Activated naive CD8-positive, alpha-beta T cell treated with anti-CD3 and anti-CD28 coated beads, Interleukin-2, amount 50 U/mL, for 24 hours (primary cell): ENCODE measurements at regions not wholly inside any gene's neighbourhood (a gene's known extent, or its start where the extent isn't known, plus 50 kb on each side); places are given as distances from the start of the nearest gene placed in this dataset.
"Not testable (repeated sequence)": the region's sequence is repeated elsewhere in the genome, so short reads cannot be mapped to it uniquely, and the experiment has no call there.

Experiments used
- ATAC-seq: fragments of 150-1000 bp; cut with Tn5 transposase; one replicate; pipeline ENCODE4 v1.10.0; 2021
- DNase-seq: peaks from one replicate; pipeline ENCODE4 v3.0.0; 2021
- H3K27ac Mint-ChIP-seq: one replicate; pipeline ENCODE4 v1.8.0; 2021; ENCODE audit warnings: mild to moderate bottlenecking, mixed read lengths
- H3K27me3 Mint-ChIP-seq: one replicate; pipeline ENCODE4 v1.8.0; 2021; ENCODE audit warnings: mixed read lengths
- H3K36me3 Mint-ChIP-seq: one replicate; pipeline ENCODE4 v1.8.0; 2021; ENCODE audit warnings: low read depth, mixed read lengths
- H3K4me1 Mint-ChIP-seq: one replicate; pipeline ENCODE4 v1.8.0; 2021; ENCODE audit warnings: mixed read lengths
- H3K4me3 Mint-ChIP-seq: one replicate; pipeline ENCODE4 v1.8.0; 2021; ENCODE audit warnings: mild to moderate bottlenecking, moderate library complexity, mixed read lengths
- H3K9me3 Mint-ChIP-seq: one replicate; pipeline ENCODE4 v1.8.0; 2021; ENCODE audit warnings: mixed read lengths

DNA sequence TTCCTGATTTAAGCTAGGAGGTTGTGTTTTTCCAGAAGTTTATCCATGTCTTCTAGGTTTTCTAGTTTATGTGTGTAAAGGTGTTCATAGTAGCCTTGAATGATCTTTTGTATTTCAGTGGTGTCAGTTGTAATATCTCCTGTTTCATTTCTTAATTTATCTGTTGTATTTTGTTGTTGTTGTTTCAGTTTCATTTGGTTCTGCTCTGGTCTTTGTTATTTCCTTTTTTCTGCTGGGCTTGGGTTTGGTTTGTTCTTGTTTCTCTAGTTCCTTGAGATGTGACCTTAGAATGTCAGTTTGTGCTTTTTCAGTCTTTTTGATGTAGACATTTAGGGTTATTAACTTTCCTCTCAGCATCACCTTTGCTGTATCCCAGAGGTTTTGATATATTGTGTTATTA lies 62.8 kb downstream of the SCP2D1 start:
- H3K9me3 Mint-ChIP-seq = peaks cover 18% of the 10 kb centered on the region
- not testable (repeated sequence) for H3K4me3 Mint-ChIP-seq, ATAC-seq, H3K36me3 Mint-ChIP-seq, H3K27ac Mint-ChIP-seq, DNase-seq, H3K4me1 Mint-ChIP-seq, H3K27me3 Mint-ChIP-seq

DNA sequence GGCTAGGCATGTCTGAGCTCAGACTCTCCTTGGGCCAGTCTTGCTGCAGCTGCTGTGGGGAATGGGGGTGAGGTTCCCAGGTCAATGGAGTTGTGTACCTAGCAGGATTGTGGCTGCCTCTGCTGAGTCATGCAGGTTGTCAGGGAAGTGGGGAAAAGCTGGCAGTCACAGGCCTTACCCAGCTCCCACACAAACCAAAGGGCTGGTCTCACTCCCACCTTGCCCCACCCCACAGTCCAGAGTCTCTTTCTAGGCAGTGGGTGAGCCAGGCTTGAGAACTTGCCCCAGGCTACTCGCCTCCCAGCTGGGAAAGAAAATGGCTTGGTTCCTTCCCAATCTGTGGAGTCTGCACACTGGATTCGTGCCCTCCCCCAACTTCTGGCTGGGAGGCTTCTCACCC lies 65.7 kb downstream of the SCP2D1 start:
- DNase-seq (no peak), ATAC-seq (no peak)
- Mint-ChIP-seq H3K4me1 (no peaks in the 10 kb centered on the region), H3K36me3 (no peaks in the 10 kb centered on the region), H3K4me3 (no peak overlapping the region), H3K9me3 (peaks cover 6% of the 10 kb centered on the region), H3K27me3 (peaks cover 6% of the 10 kb centered on the region), H3K27ac (no peak overlapping the region)

DNA sequence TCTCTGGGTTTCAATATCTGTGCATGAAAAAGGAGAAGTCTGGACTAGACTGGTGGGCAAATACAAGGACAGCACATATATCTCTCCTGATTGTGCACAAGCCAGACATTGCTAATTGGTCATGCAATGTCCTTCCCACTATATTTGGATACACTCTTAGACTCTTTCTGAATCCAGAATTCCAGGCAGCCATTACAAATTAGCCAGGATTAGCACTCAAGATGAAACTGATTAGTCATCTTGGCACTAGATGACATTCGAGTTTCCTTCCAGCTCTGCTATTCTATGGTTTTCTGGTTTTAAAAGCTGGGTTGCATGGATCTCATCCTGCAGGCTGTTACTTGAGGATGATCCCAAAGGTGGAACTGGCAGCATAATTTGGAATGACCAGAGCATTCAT lies 73.2 kb downstream of the SCP2D1 start:
- Mint-ChIP-seq H3K4me1 (no peaks in the 10 kb centered on the region), H3K4me3 (no peak overlapping the region), H3K36me3 (no peaks in the 10 kb centered on the region), H3K27me3 (peaks cover 8% of the 10 kb centered on the region), H3K9me3 (peaks cover 3% of the 10 kb centered on the region), H3K27ac (no peak overlapping the region)
- ATAC-seq (no peak), DNase-seq (no peak)

- Mint-ChIP-seq H3K27ac (no peak overlapping the region), H3K4me1 (no peaks in the 10 kb centered on the region), H3K9me3 (no peaks in the 10 kb centered on the region), H3K36me3 (no peaks in the 10 kb centered on the region), H3K27me3 (peaks cover 4% of the 10 kb centered on the region), H3K4me3 (no peak overlapping the region)
- DNase-seq (no peak), ATAC-seq (no peak)
These were observed 88.6 kb downstream of the SCP2D1 start for GRCh38 chr20:18901980-18902737.

DNA sequence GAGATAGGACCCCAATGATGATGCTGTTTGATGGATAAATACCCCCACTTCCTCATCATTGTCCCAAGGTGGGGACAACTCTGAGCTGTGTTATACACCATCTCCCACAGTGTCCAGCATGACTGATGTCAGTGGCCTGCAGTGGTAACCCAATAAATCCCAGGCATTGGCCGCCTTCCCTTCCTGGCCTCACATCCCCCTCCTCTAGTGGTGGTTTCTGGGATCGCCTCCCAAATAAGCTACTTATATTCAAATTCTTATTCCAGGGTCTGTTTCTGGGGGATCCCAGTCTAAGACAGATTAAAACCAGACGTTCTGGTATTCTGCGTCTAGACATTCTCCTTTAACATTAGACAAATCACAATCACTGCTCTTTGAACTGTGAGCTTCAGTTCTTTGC lies 90.6 kb downstream of the SCP2D1 start:
- H3K27me3 Mint-ChIP-seq = peaks cover 2% of the 10 kb centered on the region
- H3K4me3 Mint-ChIP-seq = no peak overlapping the region
- ATAC-seq (no peak), DNase-seq (no peak)
- no peaks in the 10 kb centered on the region for H3K36me3 Mint-ChIP-seq
- no peak overlapping the region for H3K27ac Mint-ChIP-seq
- H3K9me3 Mint-ChIP-seq = no peaks in the 10 kb centered on the region
- no peaks in the 10 kb centered on the region for H3K4me1 Mint-ChIP-seq

- no peak overlapping the region for H3K27ac Mint-ChIP-seq
- H3K4me1 Mint-ChIP-seq = no peaks in the 10 kb centered on the region
- peaks cover 2% of the 10 kb centered on the region for H3K27me3 Mint-ChIP-seq
- ATAC-seq = no peak
- H3K4me3 Mint-ChIP-seq = no peak overlapping the region
- no peaks in the 10 kb centered on the region for H3K36me3 Mint-ChIP-seq
- DNase-seq = no peak
- no peaks in the 10 kb centered on the region for H3K9me3 Mint-ChIP-seq
These were observed 91.0 kb downstream of the SCP2D1 start for GRCh38 chr20:18904624-18905023.

DNA sequence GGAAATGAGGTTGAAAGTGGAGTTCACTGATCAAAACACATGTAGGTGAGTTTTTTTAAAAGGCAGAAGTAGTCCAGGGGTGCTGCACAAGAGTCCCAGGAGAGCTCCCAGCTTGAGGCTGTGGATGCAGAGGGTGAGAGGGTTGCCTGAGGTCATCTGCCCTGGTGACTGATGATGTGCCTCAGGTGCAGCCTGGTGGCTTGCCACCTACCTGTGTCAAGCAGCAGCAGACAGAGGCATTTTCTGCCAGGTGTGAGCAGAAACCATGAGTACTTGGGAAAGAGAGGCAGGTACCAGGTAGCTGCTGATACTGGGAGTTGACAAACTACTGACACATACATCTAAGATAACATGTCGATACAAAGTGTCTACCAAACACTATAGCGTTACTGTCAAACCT lies 92.5 kb downstream of the SCP2D1 start:
- H3K4me3 Mint-ChIP-seq = no peak overlapping the region
- H3K9me3 Mint-ChIP-seq = no peaks in the 10 kb centered on the region
- H3K36me3 Mint-ChIP-seq = no peaks in the 10 kb centered on the region
- no peaks in the 10 kb centered on the region for H3K4me1 Mint-ChIP-seq
- no peak for DNase-seq
- no peak for ATAC-seq
- peaks cover 4% of the 10 kb centered on the region for H3K27me3 Mint-ChIP-seq
- no peak overlapping the region for H3K27ac Mint-ChIP-seq

GRCh38 chr20:18907353-18907752 lies 93.8 kb downstream of the SCP2D1 start:
- Mint-ChIP-seq H3K36me3 (no peaks in the 10 kb centered on the region), H3K9me3 (no peaks in the 10 kb centered on the region), H3K4me3 (no peak overlapping the region), H3K27me3 (peaks cover 8% of the 10 kb centered on the region), H3K4me1 (no peaks in the 10 kb centered on the region), H3K27ac (no peak overlapping the region)
- ATAC-seq (no peak), DNase-seq (no peak)

- DNase-seq (no peak), ATAC-seq (no peak)
- no peaks in the 10 kb centered on the region for H3K36me3 Mint-ChIP-seq
- H3K27ac Mint-ChIP-seq = no peak overlapping the region
- no peaks in the 10 kb centered on the region for H3K9me3 Mint-ChIP-seq
- peaks cover 8% of the 10 kb centered on the region for H3K27me3 Mint-ChIP-seq
- H3K4me1 Mint-ChIP-seq = no peaks in the 10 kb centered on the region
- no peak overlapping the region for H3K4me3 Mint-ChIP-seq
These were observed 94.5 kb downstream of the SCP2D1 start for GRCh38 chr20:18908109-18908508.

GRCh38 chr20:18909254-18909653 lies 95.7 kb downstream of the SCP2D1 start:
- no peak for DNase-seq
- no peak for ATAC-seq
- Mint-ChIP-seq H3K36me3 (no peaks in the 10 kb centered on the region), H3K9me3 (no peaks in the 10 kb centered on the region), H3K27ac (no peak overlapping the region), H3K27me3 (peaks cover 8% of the 10 kb centered on the region), H3K4me1 (no peaks in the 10 kb centered on the region), H3K4me3 (no peak overlapping the region)

GRCh38 chr20:18913701-18914100 lies 100.1 kb downstream of the SCP2D1 start:
- ATAC-seq = no peak
- Mint-ChIP-seq H3K27me3 (peaks cover 8% of the 10 kb centered on the region), H3K4me1 (no peaks in the 10 kb centered on the region), H3K4me3 (no peak overlapping the region), H3K36me3 (no peaks in the 10 kb centered on the region), H3K9me3 (no peaks in the 10 kb centered on the region), H3K27ac (no peak overlapping the region)
- no peak for DNase-seq

DNA sequence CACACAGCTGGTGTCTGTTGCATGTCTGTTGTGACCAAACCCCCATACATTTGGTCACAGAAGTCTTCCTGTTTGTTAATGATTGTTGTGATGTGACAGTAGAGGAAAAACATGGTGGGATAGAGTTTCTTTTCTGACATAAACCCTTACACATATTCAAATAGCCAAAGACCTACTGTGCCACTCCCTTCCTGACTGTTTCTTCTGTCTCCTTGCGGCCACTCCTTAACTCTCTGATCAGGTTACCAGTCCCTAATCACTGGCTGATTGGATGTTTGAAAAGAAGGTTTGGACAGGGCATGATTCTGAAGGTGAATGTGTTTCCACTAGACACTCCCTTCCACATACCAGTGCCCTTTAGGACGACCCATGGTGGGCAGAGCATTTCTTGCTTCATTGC lies 101.2 kb downstream of the SCP2D1 start:
- H3K4me3 Mint-ChIP-seq = no peak overlapping the region
- H3K36me3 Mint-ChIP-seq = no peaks in the 10 kb centered on the region
- H3K4me1 Mint-ChIP-seq = no peaks in the 10 kb centered on the region
- peaks cover 8% of the 10 kb centered on the region for H3K27me3 Mint-ChIP-seq
- H3K9me3 Mint-ChIP-seq = no peaks in the 10 kb centered on the region
- no peak for DNase-seq
- no peak for ATAC-seq
- no peak overlapping the region for H3K27ac Mint-ChIP-seq

DNA sequence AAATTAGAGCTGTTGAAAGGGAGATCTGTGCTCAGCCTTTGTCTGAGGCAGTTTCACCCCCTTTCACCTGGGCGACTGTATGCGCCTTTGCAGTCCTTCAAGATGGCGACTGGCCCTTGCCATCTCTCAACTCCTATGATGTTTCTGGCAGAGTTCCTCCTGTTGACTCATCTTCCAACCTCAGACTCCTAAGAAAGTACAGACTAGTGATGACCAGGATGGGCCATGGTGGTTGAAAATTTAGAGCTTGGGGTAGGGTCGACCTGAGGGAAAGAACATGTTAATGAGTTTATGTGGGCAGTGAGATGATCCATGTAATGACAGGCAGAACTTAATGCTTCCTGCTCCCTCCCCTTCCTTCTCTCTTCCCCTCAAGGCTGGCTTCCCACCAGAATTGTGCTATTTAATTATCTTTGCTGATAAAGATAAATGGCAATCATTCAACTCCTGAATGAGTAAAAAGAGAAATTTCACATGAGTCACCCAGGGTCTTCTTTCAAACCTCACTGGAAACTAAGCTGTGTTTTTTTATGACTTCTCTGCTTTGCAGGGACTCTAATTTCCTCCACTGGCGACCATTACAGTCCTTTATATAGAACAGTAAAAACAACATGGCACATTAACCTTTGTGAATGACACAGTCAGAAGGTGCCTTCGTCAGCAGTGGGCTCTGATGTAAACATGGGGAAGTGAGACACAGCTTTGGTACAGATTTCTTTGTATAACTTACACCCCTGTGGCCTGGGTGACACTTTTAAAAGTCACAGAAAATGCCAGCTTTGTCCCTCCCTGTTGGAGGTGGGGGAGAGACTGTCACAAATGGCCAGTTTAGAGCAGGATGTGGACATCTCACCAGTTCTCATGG lies 103.5 kb downstream of the SCP2D1 start:
- no peaks in the 10 kb centered on the region for H3K36me3 Mint-ChIP-seq
- no peaks in the 10 kb centered on the region for H3K27me3 Mint-ChIP-seq
- no peak overlapping the region for H3K27ac Mint-ChIP-seq
- no peak for DNase-seq
- no peak overlapping the region for H3K4me3 Mint-ChIP-seq
- no peaks in the 10 kb centered on the region for H3K9me3 Mint-ChIP-seq
- H3K4me1 Mint-ChIP-seq = no peaks in the 10 kb centered on the region
- no peak for ATAC-seq

GRCh38 chr20:18919996-18920395 lies 106.4 kb downstream of the SCP2D1 start:
- Mint-ChIP-seq H3K9me3 (no peaks in the 10 kb centered on the region), H3K4me3 (no peak overlapping the region), H3K36me3 (no peaks in the 10 kb centered on the region), H3K4me1 (no peaks in the 10 kb centered on the region), H3K27me3 (no peaks in the 10 kb centered on the region), H3K27ac (no peak overlapping the region)
- DNase-seq = no peak
- no peak for ATAC-seq

GRCh38 chr20:18921291-18921690 lies 107.7 kb downstream of the SCP2D1 start:
- H3K36me3 Mint-ChIP-seq = no peaks in the 10 kb centered on the region
- H3K4me1 Mint-ChIP-seq = no peaks in the 10 kb centered on the region
- DNase-seq = no peak
- H3K27ac Mint-ChIP-seq = no peak overlapping the region
- ATAC-seq = no peak
- no peaks in the 10 kb centered on the region for H3K9me3 Mint-ChIP-seq
- H3K4me3 Mint-ChIP-seq = no peak overlapping the region
- H3K27me3 Mint-ChIP-seq = no peaks in the 10 kb centered on the region
